Adipocyte (in vitro differentiated cells): ENCODE measurements at regions not wholly inside any gene's neighbourhood (a gene's known extent, or its start where the extent isn't known, plus 50 kb on each side); places are given as distances from the start of the nearest gene placed in this dataset.
"Not testable (repeated sequence)": the region's sequence is repeated elsewhere in the genome, so short reads cannot be mapped to it uniquely, and the experiment has no call there.

ENCODE experiments used
- DNase-seq: peaks from one replicate; pipeline ENCODE4 v3.0.0-alpha.2; 2015; ENCODE audit warnings: low read depth
- H3K27me3 ChIP-seq: replicated peaks from 2 replicates; pipeline ENCODE4 v1.7.0; 2013; ENCODE audit warnings: mild to moderate bottlenecking, low read length, moderate library complexity; ENCODE audit not compliant: control insufficient read depth, insufficient read depth
- H3K36me3 ChIP-seq: 2 replicates; pipeline ENCODE4 v1.7.0; 2013; ENCODE audit warnings: low read length, mild to moderate bottlenecking, moderate library complexity; ENCODE audit not compliant: control insufficient read depth, insufficient read depth, severe bottlenecking
- H3K4me1 ChIP-seq: 2 replicates; pipeline ENCODE4 v1.7.0; 2013; ENCODE audit warnings: mild to moderate bottlenecking, low read length, moderate library complexity; ENCODE audit not compliant: control insufficient read depth, insufficient read depth
- H3K4me3 ChIP-seq: 2 replicates; pipeline ENCODE4 v1.7.0; 2013; ENCODE audit warnings: mild to moderate bottlenecking, low read length, moderate library complexity
- H3K9ac ChIP-seq: 2 replicates; pipeline ENCODE4 v1.7.0; 2013; ENCODE audit warnings: mild to moderate bottlenecking, low read length, moderate library complexity
- H3K9me3 ChIP-seq: 2 replicates; pipeline ENCODE4 v1.7.0; 2013; ENCODE audit warnings: mild to moderate bottlenecking, low read length, moderate library complexity; ENCODE audit not compliant: control insufficient read depth

- H3K9me3 ChIP-seq = no peaks in the 10 kb centered on the region
- no peak overlapping the region for H3K9ac ChIP-seq
- H3K27me3 ChIP-seq = no peaks in the 10 kb centered on the region
- no peaks in the 10 kb centered on the region for H3K4me1 ChIP-seq
- no peak overlapping the region for H3K4me3 ChIP-seq
- no peaks in the 10 kb centered on the region for H3K36me3 ChIP-seq
- no peak for DNase-seq
These were observed 357.6 kb downstream of the SHANK2 start for GRCh38 chr11:70894566-70895365.

DNA sequence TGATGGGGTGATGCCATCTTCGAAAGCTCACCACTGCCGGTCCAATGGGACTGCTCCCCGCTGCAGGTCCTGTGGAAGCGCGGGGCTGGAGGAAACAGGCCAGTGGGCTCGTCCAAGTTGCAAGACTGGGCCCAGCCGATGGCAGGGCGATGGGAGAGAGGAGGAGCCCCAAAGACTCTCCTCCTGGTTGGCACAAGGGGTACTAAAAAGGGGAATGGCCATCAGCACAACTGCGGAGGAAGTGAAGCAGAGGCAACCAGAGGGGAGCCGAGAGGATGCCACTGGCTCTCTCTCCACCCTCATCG, 357.1 kb downstream of the SHANK2 start:
- Histone ChIP-seq H3K36me3 (no peaks in the 10 kb centered on the region), H3K4me3 (no peak overlapping the region)
- no peak for DNase-seq

DNA sequence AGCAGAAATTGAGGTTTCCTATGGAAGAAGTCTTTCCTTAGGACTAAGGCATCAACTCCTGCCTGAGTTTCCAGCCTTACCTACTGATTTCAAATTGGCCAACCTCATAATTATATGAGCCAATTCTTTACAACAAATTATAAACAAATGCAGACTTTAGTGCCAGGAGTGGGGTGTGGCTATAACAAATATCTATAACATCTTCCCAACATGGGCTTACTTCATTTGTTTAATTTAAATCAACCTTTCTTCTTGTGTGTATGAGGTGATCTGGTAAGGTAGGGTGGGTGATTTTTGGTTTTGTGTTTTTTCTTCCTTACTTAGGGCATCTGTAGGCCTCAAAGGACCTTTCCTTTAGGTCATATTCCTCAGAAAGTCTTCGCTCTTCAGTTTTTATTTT, 354.9 kb downstream of the SHANK2 start:
- H3K4me3 ChIP-seq = no peak overlapping the region
- H3K9ac ChIP-seq = no peak overlapping the region
- no peaks in the 10 kb centered on the region for H3K27me3 ChIP-seq
- no peaks in the 10 kb centered on the region for H3K4me1 ChIP-seq
- no peaks in the 10 kb centered on the region for H3K9me3 ChIP-seq
- DNase-seq = no peak
- H3K36me3 ChIP-seq = no peaks in the 10 kb centered on the region

More for the DNA sequence above, 357.1 kb downstream of the SHANK2 start:
- Histone ChIP-seq H3K9me3 (no peaks in the 10 kb centered on the region), H3K9ac (no peak overlapping the region), H3K4me1 (no peaks in the 10 kb centered on the region), H3K27me3 (no peaks in the 10 kb centered on the region)

DNA sequence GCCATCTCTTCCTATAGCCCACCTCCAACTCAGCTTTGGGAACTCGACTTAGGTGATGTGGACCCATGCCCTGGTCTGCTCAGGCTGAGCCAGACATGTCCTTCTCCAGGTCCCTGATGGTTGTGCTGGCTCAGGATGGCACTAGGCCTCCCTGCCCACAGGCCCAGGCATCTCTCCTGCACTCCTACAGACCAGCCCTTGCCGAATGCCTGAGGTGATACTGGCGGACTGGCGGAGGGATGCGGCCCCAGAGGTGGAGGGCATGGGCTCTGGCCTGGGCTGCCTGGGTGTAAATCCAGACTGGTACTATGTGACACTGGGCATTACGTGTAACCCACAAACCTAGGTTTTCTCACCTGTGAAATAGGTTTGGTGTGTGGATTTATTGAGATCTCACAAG, 352.8 kb downstream of the SHANK2 start:
- Histone ChIP-seq H3K9ac (no peak overlapping the region), H3K36me3 (no peaks in the 10 kb centered on the region), H3K4me1 (no peaks in the 10 kb centered on the region), H3K27me3 (no peaks in the 10 kb centered on the region), H3K9me3 (no peaks in the 10 kb centered on the region), H3K4me3 (no peak overlapping the region)
- DNase-seq = no peak

GRCh38 chr11:70900540-70900939, 351.8 kb downstream of the SHANK2 start:
- no peaks in the 10 kb centered on the region for H3K36me3 ChIP-seq
- H3K4me1 ChIP-seq = no peaks in the 10 kb centered on the region
- no peak overlapping the region for H3K4me3 ChIP-seq
- no peaks in the 10 kb centered on the region for H3K27me3 ChIP-seq
- no peak overlapping the region for H3K9ac ChIP-seq
- H3K9me3 ChIP-seq = no peaks in the 10 kb centered on the region
- no peak for DNase-seq

GRCh38 chr11:70901951-70902521, 350.3 kb downstream of the SHANK2 start:
- Histone ChIP-seq H3K4me3 (no peak overlapping the region), H3K36me3 (no peaks in the 10 kb centered on the region), H3K4me1 (no peaks in the 10 kb centered on the region), H3K9ac (no peak overlapping the region), H3K27me3 (no peaks in the 10 kb centered on the region), H3K9me3 (no peaks in the 10 kb centered on the region)
- no peak for DNase-seq

- H3K9me3 ChIP-seq, H3K4me1 ChIP-seq, H3K36me3 ChIP-seq, H3K27me3 ChIP-seq, H3K9ac ChIP-seq, DNase-seq, H3K4me3 ChIP-seq: not testable (repeated sequence)
These were observed 349.1 kb downstream of the SHANK2 start for GRCh38 chr11:70903229-70903628.

- Histone ChIP-seq H3K9ac (no peak overlapping the region), H3K4me1 (no peaks in the 10 kb centered on the region), H3K27me3 (no peaks in the 10 kb centered on the region), H3K9me3 (no peaks in the 10 kb centered on the region), H3K4me3 (no peak overlapping the region), H3K36me3 (no peaks in the 10 kb centered on the region)
- DNase-seq = no peak
These were observed 346.3 kb downstream of the SHANK2 start for GRCh38 chr11:70906101-70906500.

DNA sequence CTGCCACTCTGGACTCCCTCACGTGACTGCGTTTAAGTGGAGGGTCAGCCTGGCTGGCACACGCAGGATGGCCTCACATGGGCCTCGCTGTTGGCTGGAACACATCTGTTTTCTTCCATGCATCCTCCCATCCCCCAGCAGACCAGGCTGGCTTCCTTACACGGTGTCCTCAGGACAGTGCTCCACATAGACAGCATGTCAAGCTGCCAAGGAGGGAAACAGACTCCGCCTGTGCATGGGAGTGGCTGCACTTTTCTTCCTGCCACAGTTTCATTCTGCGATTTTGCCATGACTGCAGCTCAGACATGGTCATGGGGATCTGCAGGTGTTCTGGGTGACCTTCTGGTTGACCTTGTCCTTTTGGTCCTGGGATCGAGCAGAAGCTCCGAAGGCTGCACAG, 344.2 kb downstream of the SHANK2 start:
- Histone ChIP-seq H3K27me3 (no peaks in the 10 kb centered on the region), H3K9me3 (no peaks in the 10 kb centered on the region), H3K4me1 (no peaks in the 10 kb centered on the region), H3K36me3 (no peaks in the 10 kb centered on the region), H3K4me3 (no peak overlapping the region), H3K9ac (no peak overlapping the region)
- no peak for DNase-seq

GRCh38 chr11:70910835-70911234, 341.5 kb downstream of the SHANK2 start:
- no peaks in the 10 kb centered on the region for H3K36me3 ChIP-seq
- no peak overlapping the region for H3K9ac ChIP-seq
- H3K9me3 ChIP-seq = no peaks in the 10 kb centered on the region
- peaks cover 3% of the 10 kb centered on the region for H3K4me1 ChIP-seq
- no peaks in the 10 kb centered on the region for H3K27me3 ChIP-seq
- H3K4me3 ChIP-seq = no peak overlapping the region
- no peak for DNase-seq

DNA sequence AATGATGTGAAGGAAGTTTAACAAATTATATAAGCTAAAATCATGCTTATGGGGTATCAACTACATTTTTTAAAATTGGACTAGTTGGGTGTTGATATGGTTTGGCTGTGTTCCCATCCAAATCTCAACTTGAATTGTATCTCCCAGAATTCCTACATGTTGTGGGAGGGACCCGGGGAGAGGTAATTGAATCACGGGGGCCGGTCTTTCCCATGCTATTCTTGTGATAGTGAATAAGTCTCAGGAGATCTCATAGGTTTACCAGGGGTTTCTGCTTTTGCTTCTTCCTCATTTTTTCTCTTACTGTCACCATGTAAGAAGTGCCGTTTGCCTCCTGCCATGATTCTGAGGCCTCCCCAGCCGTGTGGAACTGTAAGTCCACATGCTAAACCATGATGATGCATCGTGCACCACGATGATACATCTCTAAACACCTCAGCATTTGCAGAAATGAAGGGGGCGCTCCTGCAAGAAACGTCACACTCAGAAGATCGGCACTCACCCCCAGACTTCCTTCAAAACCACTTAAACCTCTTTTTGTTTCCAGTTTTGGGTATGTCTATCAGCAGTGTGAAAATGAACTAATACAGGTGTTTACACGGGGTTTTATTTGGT, 340.0 kb downstream of the SHANK2 start:
- Histone ChIP-seq H3K9me3 (no peaks in the 10 kb centered on the region), H3K9ac (no peak overlapping the region), H3K4me1 (peaks cover 3% of the 10 kb centered on the region), H3K36me3 (no peaks in the 10 kb centered on the region), H3K4me3 (no peak overlapping the region), H3K27me3 (no peaks in the 10 kb centered on the region)
- DNase-seq = no peak
